ENCODE measurements at regions not wholly inside any gene's neighbourhood (a gene's known extent, or its start where the extent isn't known, plus 50 kb on each side); places are given as distances from the start of the nearest gene placed in this dataset.

GRCh38 chr1:157238585-157238984, 100.4 kb upstream of the ETV3 start:
- Mint-ChIP-seq H3K27me3 (no peaks in the 10 kb centered on the region), H3K4me1 (ENCODE audit: low read depth) (peaks cover 64% of the 10 kb centered on the region), H3K27ac (peak overlapping the region; percentile 98), H3K36me3 (ENCODE audit: insufficient read depth) (peaks cover 2% of the 10 kb centered on the region), H3K9me3 (ENCODE audit: low read depth) (peaks cover 5% of the 10 kb centered on the region), H3K4me3 (ENCODE audit: low read depth) (no peak overlapping the region)
- TF ChIP-seq CTCF (IDR thresholded peaks at IDR 0.05; ENCODE audit: unreplicated experiment) = no peak
- no peak for DNase-seq (ENCODE audit: low spot score, unreplicated experiment)

GRCh38 chr1:157237981-157238380, 99.8 kb upstream of the ETV3 start:
- Mint-ChIP-seq H3K36me3 (ENCODE audit: insufficient read depth) (no peaks in the 10 kb centered on the region), H3K27me3 (no peaks in the 10 kb centered on the region), H3K9me3 (ENCODE audit: low read depth) (peaks cover 5% of the 10 kb centered on the region), H3K4me3 (ENCODE audit: low read depth) (no peak overlapping the region), H3K27ac (no peak overlapping the region), H3K4me1 (ENCODE audit: low read depth) (peaks cover 66% of the 10 kb centered on the region)
- DNase-seq (ENCODE audit: low spot score, unreplicated experiment) = no peak
- no peak for TF ChIP-seq CTCF (IDR thresholded peaks at IDR 0.05; ENCODE audit: unreplicated experiment)

- Mint-ChIP-seq H3K27ac (no peak overlapping the region), H3K4me1 (ENCODE audit: low read depth) (peaks cover 66% of the 10 kb centered on the region), H3K27me3 (no peaks in the 10 kb centered on the region), H3K9me3 (ENCODE audit: low read depth) (peaks cover 5% of the 10 kb centered on the region), H3K4me3 (ENCODE audit: low read depth) (no peak overlapping the region), H3K36me3 (ENCODE audit: insufficient read depth) (no peaks in the 10 kb centered on the region)
- no peak for DNase-seq (ENCODE audit: low spot score, unreplicated experiment)
- no peak for TF ChIP-seq CTCF (IDR thresholded peaks at IDR 0.05; ENCODE audit: unreplicated experiment)
Measured at GRCh38 chr1:157237522-157237921, 99.3 kb upstream of the ETV3 start.

- H3K4me3 Mint-ChIP-seq (ENCODE audit: low read depth) = no peak overlapping the region
- TF ChIP-seq CTCF (IDR thresholded peaks at IDR 0.05; ENCODE audit: unreplicated experiment) = no peak
- H3K9me3 Mint-ChIP-seq (ENCODE audit: low read depth) = peaks cover 5% of the 10 kb centered on the region
- no peak for DNase-seq (ENCODE audit: low spot score, unreplicated experiment)
- no peaks in the 10 kb centered on the region for H3K27me3 Mint-ChIP-seq
- H3K27ac Mint-ChIP-seq = peak overlapping the region; percentile 33
- H3K36me3 Mint-ChIP-seq (ENCODE audit: insufficient read depth) = no peaks in the 10 kb centered on the region
- peaks cover 60% of the 10 kb centered on the region for H3K4me1 Mint-ChIP-seq (ENCODE audit: low read depth)
Measured at GRCh38 chr1:157236072-157236471, 97.9 kb upstream of the ETV3 start.

DNA sequence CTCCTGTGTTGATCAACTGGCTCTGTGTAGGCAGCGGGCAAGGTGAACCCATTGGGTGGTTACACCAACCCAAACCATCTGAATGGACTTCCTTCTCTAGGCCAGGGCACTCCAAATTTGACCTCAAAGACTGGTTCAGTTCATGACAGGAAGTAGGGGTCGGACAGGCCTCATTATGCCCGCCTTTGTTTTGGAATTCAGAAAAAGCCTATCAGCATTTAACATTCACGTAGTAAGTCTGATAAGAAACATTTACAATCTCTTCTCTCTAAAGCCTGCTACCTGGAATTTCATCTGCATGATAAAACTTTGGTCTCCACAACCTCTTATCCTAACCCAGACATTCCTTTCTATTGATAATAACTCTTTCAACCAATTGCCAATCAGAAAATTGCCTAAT, 97.1 kb upstream of the ETV3 start:
- Mint-ChIP-seq H3K27me3 (no peaks in the 10 kb centered on the region), H3K4me3 (ENCODE audit: low read depth) (no peak overlapping the region), H3K27ac (peak overlapping the region; percentile 81), H3K36me3 (ENCODE audit: insufficient read depth) (no peaks in the 10 kb centered on the region), H3K9me3 (ENCODE audit: low read depth) (peaks cover 5% of the 10 kb centered on the region), H3K4me1 (ENCODE audit: low read depth) (peaks cover 53% of the 10 kb centered on the region)
- DNase-seq (ENCODE audit: low spot score, unreplicated experiment) = no peak
- no peak for TF ChIP-seq CTCF (IDR thresholded peaks at IDR 0.05; ENCODE audit: unreplicated experiment)

All from progenitor cell of endocrine pancreas (in vitro differentiated cells).